ENCODE measurements at regions not wholly inside any gene's neighbourhood (a gene's known extent, or its start where the extent isn't known, plus 50 kb on each side); places are given as distances from the start of the nearest gene placed in this dataset.
"Not testable (repeated sequence)": the region's sequence is repeated elsewhere in the genome, so short reads cannot be mapped to it uniquely, and the experiment has no call there.

- no peak for DNase-seq
These were observed 122.8 kb upstream of the L3MBTL4 start for GRCh38 chr18:6537475-6537874.

- not testable (repeated sequence) for DNase-seq
These were observed 126.5 kb upstream of the L3MBTL4 start for GRCh38 chr18:6541131-6541679.

- no peak for DNase-seq
These were observed 127.6 kb upstream of the L3MBTL4 start for GRCh38 chr18:6542296-6542695.

- peak in 1 of 2 experiments; percentile 19 for DNase-seq
These were observed 128.7 kb upstream of the L3MBTL4 start for GRCh38 chr18:6543330-6543908.

GRCh38 chr18:6546229-6546628, 131.5 kb upstream of the L3MBTL4 start:
- no peak for DNase-seq

- no peak for DNase-seq
These were observed 132.8 kb upstream of the L3MBTL4 start for GRCh38 chr18:6547476-6547875.

GRCh38 chr18:6553234-6553900, 138.7 kb upstream of the L3MBTL4 start:
- DNase-seq: no peak

- DNase-seq: no peak
These were observed 142.5 kb upstream of the L3MBTL4 start for GRCh38 chr18:6557057-6557769.

- DNase-seq: no peak
These were observed 143.1 kb upstream of the L3MBTL4 start for GRCh38 chr18:6557770-6558248.

- DNase-seq: no peak
These were observed 143.9 kb upstream of the L3MBTL4 start for GRCh38 chr18:6558446-6559156.

- no peak for DNase-seq
These were observed 144.6 kb upstream of the L3MBTL4 start for GRCh38 chr18:6559296-6559695.

- no peak for DNase-seq
These were observed 146.3 kb upstream of the L3MBTL4 start for GRCh38 chr18:6561016-6561415.

- no peak for DNase-seq
These were observed 146.7 kb upstream of the L3MBTL4 start for GRCh38 chr18:6561420-6561861.

- no peak for DNase-seq
These were observed 147.2 kb upstream of the L3MBTL4 start for GRCh38 chr18:6561862-6562291.

- no peak for DNase-seq
These were observed 149.2 kb upstream of the L3MBTL4 start for GRCh38 chr18:6563896-6564295.

- DNase-seq: no peak
These were observed 150.5 kb upstream of the L3MBTL4 start for GRCh38 chr18:6564950-6565814.

GRCh38 chr18:6565815-6566081, 151.0 kb upstream of the L3MBTL4 start:
- no peak for DNase-seq

GRCh38 chr18:6566338-6566911, 151.7 kb upstream of the L3MBTL4 start:
- DNase-seq: peak; percentile 46 to 62

- no peak for DNase-seq
These were observed 155.1 kb upstream of the L3MBTL4 start for GRCh38 chr18:6569813-6570212.

- DNase-seq: no peak
These were observed 156.0 kb upstream of the L3MBTL4 start for GRCh38 chr18:6570581-6571238.

- DNase-seq: no peak
These were observed 156.5 kb upstream of the L3MBTL4 start for GRCh38 chr18:6571239-6571602.

Data from NCI-H1930 (cell line).